NCI-H446 (cell line): ENCODE measurements at regions not wholly inside any gene's neighbourhood (a gene's known extent, or its start where the extent isn't known, plus 50 kb on each side); places are given as distances from the start of the nearest gene placed in this dataset.

Experiments used
- DNase-seq, 2 experiments: peaks; one replicate each; lab custom pipeline; 2025; lab: John Stamatoyannopoulos, UW

GRCh38 chr12:127355061-127355841 is 911.7 kb upstream of the TMEM132C start:
- no peak for DNase-seq

GRCh38 chr12:127358888-127359287 is 908.1 kb upstream of the TMEM132C start:
- no peak for DNase-seq

- DNase-seq: no peak
Observed at GRCh38 chr12:127360580-127360979, 906.4 kb upstream of the TMEM132C start.

GRCh38 chr12:127362121-127362520 is 904.8 kb upstream of the TMEM132C start:
- no peak for DNase-seq

GRCh38 chr12:127363392-127363791 is 903.6 kb upstream of the TMEM132C start:
- no peak for DNase-seq

GRCh38 chr12:127373559-127373958 is 893.4 kb upstream of the TMEM132C start:
- no peak for DNase-seq

- DNase-seq: no peak
Observed at GRCh38 chr12:127374447-127374846, 892.5 kb upstream of the TMEM132C start.

- DNase-seq: peak in 1 of 2 experiments; percentile 58
Observed at GRCh38 chr12:127381043-127381668, 885.8 kb upstream of the TMEM132C start.

- no peak for DNase-seq
Observed at GRCh38 chr12:127381681-127382080, 885.3 kb upstream of the TMEM132C start.

GRCh38 chr12:127383281-127383680 is 883.7 kb upstream of the TMEM132C start:
- DNase-seq: no peak

- no peak for DNase-seq
Observed at GRCh38 chr12:127386723-127387122, 880.2 kb upstream of the TMEM132C start.

- DNase-seq: no peak
Observed at GRCh38 chr12:127388985-127389384, 878.0 kb upstream of the TMEM132C start.

- DNase-seq: no peak
Observed at GRCh38 chr12:127389923-127390322, 877.0 kb upstream of the TMEM132C start.

GRCh38 chr12:127393465-127393864 is 873.5 kb upstream of the TMEM132C start:
- DNase-seq: peak in 1 of 2 experiments; percentile 1

- no peak for DNase-seq
Observed at GRCh38 chr12:127393896-127394295, 873.1 kb upstream of the TMEM132C start.

- DNase-seq: no peak
Observed at GRCh38 chr12:127396734-127397133, 870.2 kb upstream of the TMEM132C start.

GRCh38 chr12:127398016-127398710 is 868.8 kb upstream of the TMEM132C start:
- DNase-seq: no peak

- DNase-seq: no peak
Observed at GRCh38 chr12:127399451-127399850, 867.5 kb upstream of the TMEM132C start.

GRCh38 chr12:127400221-127400620 is 866.7 kb upstream of the TMEM132C start:
- DNase-seq: no peak

GRCh38 chr12:127401005-127401404 is 866.0 kb upstream of the TMEM132C start:
- no peak for DNase-seq

GRCh38 chr12:127401536-127401935 is 865.4 kb upstream of the TMEM132C start:
- no peak for DNase-seq

- no peak for DNase-seq
Observed at GRCh38 chr12:127411166-127411915, 855.6 kb upstream of the TMEM132C start.
